ENCODE measurements at regions not wholly inside any gene's neighbourhood (a gene's known extent, or its start where the extent isn't known, plus 50 kb on each side); places are given as distances from the start of the nearest gene placed in this dataset.

- no peaks in the 10 kb centered on the region for H3K27me3 ChIP-seq (replicated peaks; ENCODE audit: insufficient read depth)
- H3K27ac ChIP-seq: no peak overlapping the region
- ATAC-seq (ENCODE audit: insufficient number of reproducible peaks, low FRiP score, low read depth) (no peak), DNase-seq (ENCODE audit: low spot score) (no peak)
- no peaks in the 10 kb centered on the region for H3K4me1 ChIP-seq (ENCODE audit: control insufficient read depth in 1 of 2, low read depth in 2 of 2)
- H3K9me3 ChIP-seq: no peaks in the 10 kb centered on the region
- no peak for TF ChIP-seq CTCF (IDR thresholded peaks at IDR 0.05)
- H3K4me3 ChIP-seq: no peak overlapping the region
- H3K36me3 ChIP-seq: no peaks in the 10 kb centered on the region
These were observed 139.0 kb upstream of the NTM start for GRCh38 chr11:131231317-131231940.

- ATAC-seq (ENCODE audit: insufficient number of reproducible peaks, low FRiP score, low read depth) (no peak), DNase-seq (ENCODE audit: low spot score) (no peak)
- Histone ChIP-seq H3K4me1 (ENCODE audit: control insufficient read depth in 1 of 2, low read depth in 2 of 2) (no peaks in the 10 kb centered on the region), H3K36me3 (no peaks in the 10 kb centered on the region), H3K27me3 (replicated peaks; ENCODE audit: insufficient read depth) (no peaks in the 10 kb centered on the region), H3K9me3 (no peaks in the 10 kb centered on the region), H3K4me3 (no peak overlapping the region), H3K27ac (no peak overlapping the region)
- no peak for TF ChIP-seq CTCF (IDR thresholded peaks at IDR 0.05)
These were observed 138.2 kb upstream of the NTM start for GRCh38 chr11:131232261-131232660.

- H3K4me3 ChIP-seq: no peak overlapping the region
- DNase-seq (ENCODE audit: low spot score) (no peak), ATAC-seq (ENCODE audit: insufficient number of reproducible peaks, low FRiP score, low read depth) (no peak)
- H3K27me3 ChIP-seq (replicated peaks; ENCODE audit: insufficient read depth): no peaks in the 10 kb centered on the region
- H3K9me3 ChIP-seq: no peaks in the 10 kb centered on the region
- H3K4me1 ChIP-seq (ENCODE audit: control insufficient read depth in 1 of 2, low read depth in 2 of 2): no peaks in the 10 kb centered on the region
- no peaks in the 10 kb centered on the region for H3K36me3 ChIP-seq
- TF ChIP-seq CTCF (IDR thresholded peaks at IDR 0.05): no peak
- H3K27ac ChIP-seq: no peak overlapping the region
These were observed 136.2 kb upstream of the NTM start for GRCh38 chr11:131234221-131234620.

GRCh38 chr11:131235328-131236298 lies 134.8 kb upstream of the NTM start:
- Histone ChIP-seq H3K9me3 (no peaks in the 10 kb centered on the region), H3K27me3 (replicated peaks; ENCODE audit: insufficient read depth) (no peaks in the 10 kb centered on the region), H3K36me3 (no peaks in the 10 kb centered on the region), H3K4me3 (no peak overlapping the region), H3K4me1 (ENCODE audit: control insufficient read depth in 1 of 2, low read depth in 2 of 2) (no peaks in the 10 kb centered on the region), H3K27ac (no peak overlapping the region)
- TF ChIP-seq CTCF (IDR thresholded peaks at IDR 0.05): no peak
- DNase-seq (ENCODE audit: low spot score) (no peak), ATAC-seq (ENCODE audit: insufficient number of reproducible peaks, low FRiP score, low read depth) (no peak)

- H3K4me3 ChIP-seq: no peak overlapping the region
- H3K9me3 ChIP-seq: no peaks in the 10 kb centered on the region
- no peaks in the 10 kb centered on the region for H3K27me3 ChIP-seq (replicated peaks; ENCODE audit: insufficient read depth)
- H3K27ac ChIP-seq: no peak overlapping the region
- ATAC-seq (ENCODE audit: insufficient number of reproducible peaks, low FRiP score, low read depth) (no peak), DNase-seq (ENCODE audit: low spot score) (no peak)
- H3K4me1 ChIP-seq (ENCODE audit: control insufficient read depth in 1 of 2, low read depth in 2 of 2): no peaks in the 10 kb centered on the region
- TF ChIP-seq CTCF (IDR thresholded peaks at IDR 0.05): no peak
- H3K36me3 ChIP-seq: no peaks in the 10 kb centered on the region
These were observed 130.0 kb upstream of the NTM start for GRCh38 chr11:131240421-131240820.
